ENCODE measurements at regions not wholly inside any gene's neighbourhood (a gene's known extent, or its start where the extent isn't known, plus 50 kb on each side); places are given as distances from the start of the nearest gene placed in this dataset.
"Not testable (repeated sequence)": the region's sequence is repeated elsewhere in the genome, so short reads cannot be mapped to it uniquely, and the experiment has no call there.

DNA sequence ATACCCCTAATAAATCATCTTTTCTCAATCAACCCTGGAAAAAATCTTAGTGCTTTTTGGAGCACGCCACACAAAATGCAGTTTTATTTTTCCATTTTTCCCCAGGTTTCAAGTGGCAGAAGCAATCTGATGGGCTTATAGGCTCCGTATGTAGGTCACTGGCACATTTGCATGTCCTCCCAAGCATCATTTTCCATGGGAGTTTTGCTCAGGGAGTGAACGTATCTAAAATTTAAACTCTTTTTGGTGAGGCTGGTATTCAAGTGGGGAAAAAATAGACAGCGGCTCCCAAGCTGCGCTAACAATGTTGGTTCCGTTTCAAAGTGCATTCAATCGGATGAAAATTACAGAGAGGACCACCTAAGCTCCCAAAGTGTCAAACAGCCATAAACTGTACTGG is 233.4 kb downstream of the MEX3B start:
- DNase-seq (ENCODE audit: low read depth), result no peak
- H3K4me3 ChIP-seq (ENCODE audit: low read depth, low read length), result no peak overlapping the region
- TF ChIP-seq, protein P1, sequence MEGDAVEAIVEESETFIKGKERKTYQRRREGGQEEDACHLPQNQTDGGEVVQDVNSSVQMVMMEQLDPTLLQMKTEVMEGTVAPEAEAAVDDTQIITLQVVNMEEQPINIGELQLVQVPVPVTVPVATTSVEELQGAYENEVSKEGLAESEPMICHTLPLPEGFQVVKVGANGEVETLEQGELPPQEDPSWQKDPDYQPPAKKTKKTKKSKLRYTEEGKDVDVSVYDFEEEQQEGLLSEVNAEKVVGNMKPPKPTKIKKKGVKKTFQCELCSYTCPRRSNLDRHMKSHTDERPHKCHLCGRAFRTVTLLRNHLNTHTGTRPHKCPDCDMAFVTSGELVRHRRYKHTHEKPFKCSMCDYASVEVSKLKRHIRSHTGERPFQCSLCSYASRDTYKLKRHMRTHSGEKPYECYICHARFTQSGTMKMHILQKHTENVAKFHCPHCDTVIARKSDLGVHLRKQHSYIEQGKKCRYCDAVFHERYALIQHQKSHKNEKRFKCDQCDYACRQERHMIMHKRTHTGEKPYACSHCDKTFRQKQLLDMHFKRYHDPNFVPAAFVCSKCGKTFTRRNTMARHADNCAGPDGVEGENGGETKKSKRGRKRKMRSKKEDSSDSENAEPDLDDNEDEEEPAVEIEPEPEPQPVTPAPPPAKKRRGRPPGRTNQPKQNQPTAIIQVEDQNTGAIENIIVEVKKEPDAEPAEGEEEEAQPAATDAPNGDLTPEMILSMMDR (conservative IDR thresholded peaks at IDR 0.05; ENCODE audit: low read depth, low read length), result no peak

DNA sequence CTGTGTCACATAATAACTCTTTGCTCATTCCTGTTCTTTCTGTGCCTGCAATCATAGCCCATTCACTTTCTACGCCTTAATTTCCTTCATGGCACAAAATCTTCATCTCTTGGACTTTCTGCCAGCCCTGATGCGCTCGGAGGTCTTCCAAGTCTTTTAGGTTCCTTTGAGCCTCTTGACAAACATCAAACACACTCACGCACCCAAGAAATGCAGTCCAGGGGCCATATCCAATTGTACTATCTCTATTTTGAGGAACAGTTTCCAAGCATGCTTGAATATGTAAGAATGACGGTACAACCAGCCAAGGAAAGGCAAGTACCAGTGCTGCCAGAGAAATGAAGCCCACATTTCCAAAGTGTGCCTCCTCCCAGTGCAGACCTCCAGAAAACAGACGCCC is 234.1 kb downstream of the MEX3B start:
- DNase-seq (ENCODE audit: low read depth), result no peak
- no peak overlapping the region for H3K4me3 ChIP-seq (ENCODE audit: low read depth, low read length)
- TF ChIP-seq, protein P1 (conservative IDR thresholded peaks at IDR 0.05; ENCODE audit: low read depth, low read length), result no peak

DNA sequence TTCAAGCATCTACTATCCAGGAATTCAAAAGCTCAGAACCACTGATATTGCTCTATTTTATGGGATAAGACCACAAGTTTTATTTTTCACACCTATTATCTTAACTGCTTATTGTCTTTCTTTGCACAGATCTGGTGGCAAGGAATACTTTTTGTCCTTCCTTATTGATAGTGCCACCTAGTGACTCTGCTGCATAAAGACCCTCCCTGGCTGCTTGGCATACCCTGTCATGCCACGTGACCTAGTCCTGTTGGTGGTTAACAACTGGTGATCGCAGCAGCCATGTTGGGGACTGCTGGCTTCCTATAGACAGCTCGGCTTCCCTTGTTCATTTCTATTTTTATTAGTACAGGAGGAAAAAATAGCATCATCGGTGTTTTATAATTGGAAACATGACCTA is 236.3 kb downstream of the MEX3B start:
- TF ChIP-seq, protein P1 (conservative IDR thresholded peaks at IDR 0.05; ENCODE audit: low read depth, low read length), result peak; percentile 38
- peak; percentile 19 for DNase-seq (ENCODE audit: low read depth)
- H3K4me3 ChIP-seq (ENCODE audit: low read depth, low read length), result no peak overlapping the region

DNA sequence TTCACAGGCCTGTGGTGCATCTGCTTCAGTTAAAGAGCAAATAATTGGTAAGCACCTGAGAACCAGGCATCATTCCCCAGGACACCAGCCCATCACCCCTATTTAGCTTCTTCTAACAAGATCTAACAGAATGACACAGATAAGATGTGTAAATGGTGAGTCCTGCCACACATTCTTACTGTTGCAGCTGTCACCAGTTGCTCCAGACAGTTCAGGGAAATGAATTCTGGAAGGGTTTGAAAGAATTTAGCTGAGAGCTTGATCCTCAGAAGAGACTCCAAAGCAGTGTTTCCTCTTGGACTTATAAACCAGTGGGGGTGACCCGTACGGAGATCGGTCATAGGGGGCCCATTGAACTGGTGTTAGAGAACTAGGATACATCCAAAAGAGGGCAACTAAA is 238.0 kb downstream of the MEX3B start:
- TF ChIP-seq, protein P1 (conservative IDR thresholded peaks at IDR 0.05; ENCODE audit: low read depth, low read length), result no peak
- H3K4me3 ChIP-seq (ENCODE audit: low read depth, low read length), result no peak overlapping the region
- DNase-seq (ENCODE audit: low read depth), result no peak

DNA sequence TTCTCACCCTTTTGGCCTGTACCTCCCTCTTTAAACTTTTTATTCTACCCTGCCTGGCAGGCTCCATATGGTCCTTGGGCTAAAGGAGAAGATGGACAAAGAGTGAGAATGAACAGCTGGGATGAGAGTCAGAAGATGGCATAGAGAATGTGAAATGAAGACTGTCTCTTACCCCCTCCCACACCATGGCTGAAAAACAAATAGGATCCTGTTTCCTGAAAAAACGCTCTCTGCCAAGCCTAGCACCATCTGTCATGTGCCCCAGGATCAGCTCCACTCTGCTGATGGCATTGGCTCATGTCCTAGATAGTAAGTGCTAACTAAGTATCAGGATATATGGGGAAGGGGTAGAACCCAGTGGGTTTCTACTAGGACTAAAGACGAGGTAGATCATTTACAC is 238.6 kb downstream of the MEX3B start:
- DNase-seq (ENCODE audit: low read depth), result no peak
- TF ChIP-seq, protein P1 (conservative IDR thresholded peaks at IDR 0.05; ENCODE audit: low read depth, low read length), result no peak
- no peak overlapping the region for H3K4me3 ChIP-seq (ENCODE audit: low read depth, low read length)

DNA sequence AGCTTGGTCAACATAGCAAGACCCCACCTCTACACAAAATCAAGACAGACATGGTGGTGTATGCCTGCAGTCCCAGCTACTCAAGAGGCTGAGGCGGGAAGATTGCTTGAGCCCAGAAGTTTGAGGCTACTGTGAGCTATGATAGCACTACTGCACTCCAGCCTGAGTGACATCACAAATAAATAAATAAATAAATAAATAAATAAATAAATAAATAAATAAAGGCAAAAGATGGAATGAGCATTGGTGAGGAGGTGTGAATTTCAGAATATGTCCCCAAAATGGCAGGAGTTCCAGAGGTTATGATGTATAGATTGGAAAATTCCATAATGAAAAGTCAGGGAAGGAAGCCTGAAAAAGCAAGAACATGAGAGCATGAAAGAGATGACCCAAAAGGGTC is 249.9 kb downstream of the MEX3B start:
- no peak overlapping the region for H3K4me3 ChIP-seq (ENCODE audit: low read depth, low read length)

DNA sequence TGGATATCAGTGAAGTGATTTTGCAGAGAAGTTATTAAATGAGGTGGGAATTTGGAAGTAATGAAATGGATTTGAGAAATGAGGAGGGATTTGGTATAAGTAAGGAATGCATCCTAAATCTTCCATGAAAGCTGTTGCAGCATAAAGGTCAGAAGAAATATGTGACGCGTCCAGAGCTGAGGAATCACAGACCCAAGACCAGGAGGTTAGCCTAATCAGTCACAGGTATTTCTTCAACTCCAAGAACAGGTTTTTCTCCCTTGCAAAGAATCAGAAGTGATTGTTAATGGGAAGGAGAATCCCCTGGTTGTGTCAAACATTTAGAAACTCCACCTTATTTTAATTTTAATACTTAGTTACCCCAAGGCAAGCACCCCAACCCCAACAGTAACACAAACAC is 253.2 kb downstream of the MEX3B start:
- no peak for DNase-seq (ENCODE audit: low read depth)

More for the DNA sequence above, 249.9 kb downstream of the MEX3B start:
- TF ChIP-seq, protein P1 (conservative IDR thresholded peaks at IDR 0.05; ENCODE audit: low read depth, low read length), result no peak
- no peak for DNase-seq (ENCODE audit: low read depth)

DNA sequence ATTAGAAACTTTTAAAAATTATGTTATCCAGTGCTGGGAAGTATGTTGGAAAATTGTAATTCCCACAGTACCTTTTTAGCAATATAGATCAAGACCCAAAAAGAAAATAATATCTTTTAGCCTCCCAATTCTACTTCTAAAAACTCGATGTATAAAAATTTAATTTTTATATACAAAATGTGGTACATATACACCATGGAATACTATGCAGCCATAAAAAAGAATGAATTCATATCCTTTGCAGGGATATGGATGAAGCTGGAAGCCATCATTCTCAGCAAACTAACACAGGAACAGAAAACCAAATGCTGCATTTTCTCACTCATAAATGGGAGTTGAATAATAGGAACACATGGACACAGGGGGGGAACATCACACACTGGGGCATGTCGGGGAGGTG is 254.5 kb downstream of the MEX3B start:
- not testable (repeated sequence) for H3K4me3 ChIP-seq (ENCODE audit: low read depth, low read length); DNase-seq (ENCODE audit: low read depth)

More for the DNA sequence above, 253.2 kb downstream of the MEX3B start:
- H3K4me3 ChIP-seq (ENCODE audit: low read depth, low read length), result no peak overlapping the region
- TF ChIP-seq, protein P1 (conservative IDR thresholded peaks at IDR 0.05; ENCODE audit: low read depth, low read length), result no peak
